Suprapubic skin (tissue), 3 donors: ENCODE measurements at regions not wholly inside any gene's neighbourhood (a gene's known extent, or its start where the extent isn't known, plus 50 kb on each side); places are given as distances from the start of the nearest gene placed in this dataset.

ENCODE experiments used
- CTCF ChIP-seq, 2 donors: fragments of 200-600 bp in 1 of 2; fragments of 450-650 bp in 1 of 2; sonication (generic) in 1 of 2; IDR thresholded peaks; one replicate each; pipeline ENCODE4 v1.5.1; 2016 to 2019; ENCODE audit warnings: antibody characterized with exemption in 2 of 2, mild to moderate bottlenecking in 1 of 2, moderate library complexity in 1 of 2
- EP300 ChIP-seq: sonication (generic); formaldehyde crosslinking; IDR thresholded peaks from one replicate; pipeline ENCODE4 v1.6.1; 2017; ENCODE audit warnings: antibody characterized with exemption
- POLR2A ChIP-seq, 2 donors: fragments of 450-650 bp; IDR thresholded peaks; one replicate each; pipeline ENCODE4 v1.6.1; 2017; ENCODE audit warnings: antibody characterized with exemption in 2 of 2, mild to moderate bottlenecking in 2 of 2, moderate library complexity in 2 of 2

DNA sequence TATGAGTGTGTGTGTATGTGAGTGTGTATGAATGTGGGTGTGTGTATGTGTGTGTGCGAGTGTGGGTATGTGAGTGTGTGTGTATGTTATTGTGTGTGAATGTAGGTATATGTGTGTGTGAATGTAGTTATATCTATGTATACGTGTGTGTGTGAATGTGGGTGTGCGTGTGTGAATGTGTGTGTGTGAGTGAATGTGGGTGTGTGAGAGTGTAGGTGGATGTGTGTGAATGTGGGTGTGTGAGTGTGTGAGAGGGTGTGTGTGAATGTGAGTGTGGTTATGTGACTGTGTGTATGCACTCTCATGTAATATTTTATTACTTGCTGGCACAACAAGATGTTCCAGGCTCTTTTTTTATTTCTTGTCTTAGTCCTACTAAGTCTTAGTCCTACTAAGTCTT is 513.4 kb upstream of the B3GAT1 start:
- no peak for TF ChIP-seq CTCF (IDR thresholded peaks at IDR 0.05)
- no peak for TF ChIP-seq EP300
- TF ChIP-seq POLR2A (IDR thresholded peaks at IDR 0.05) = no peak
